ENCODE measurements at regions not wholly inside any gene's neighbourhood (a gene's known extent, or its start where the extent isn't known, plus 50 kb on each side); places are given as distances from the start of the nearest gene placed in this dataset.
"Not testable (repeated sequence)": the region's sequence is repeated elsewhere in the genome, so short reads cannot be mapped to it uniquely, and the experiment has no call there.

DNA sequence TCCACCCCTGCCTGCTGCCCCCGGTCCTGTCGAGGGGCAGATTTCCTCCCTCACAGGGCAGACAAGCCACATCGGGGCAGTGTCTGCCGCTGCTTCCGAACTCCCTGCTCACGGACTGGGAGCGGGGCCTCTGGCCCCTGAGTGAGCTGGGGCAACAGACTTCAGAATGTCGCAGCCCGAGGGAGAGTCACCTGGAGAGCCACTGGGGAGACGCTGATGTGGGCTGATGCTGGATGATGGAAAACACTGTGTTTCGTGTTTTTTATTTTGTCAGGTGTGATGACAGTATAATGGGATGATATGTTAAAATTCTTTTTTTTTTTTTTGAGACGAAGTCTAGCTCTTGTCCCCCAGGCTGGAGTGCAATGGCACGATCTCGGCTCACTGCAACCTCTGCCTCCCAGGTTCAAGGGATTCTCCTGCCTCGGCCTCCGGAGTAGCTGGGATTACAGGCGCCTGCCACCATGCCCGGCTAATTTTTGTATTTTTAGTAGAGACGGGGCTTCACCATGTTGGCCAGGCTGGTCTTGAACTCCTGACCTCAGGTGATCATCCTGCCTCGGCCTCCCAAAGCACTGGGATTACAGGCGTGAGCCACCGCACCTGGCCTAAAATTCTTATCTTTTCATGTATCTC is 52.1 kb upstream of the SEPTIN5 start:
- not testable (repeated sequence) for DNase-seq (ENCODE audit: low spot score)

DNA sequence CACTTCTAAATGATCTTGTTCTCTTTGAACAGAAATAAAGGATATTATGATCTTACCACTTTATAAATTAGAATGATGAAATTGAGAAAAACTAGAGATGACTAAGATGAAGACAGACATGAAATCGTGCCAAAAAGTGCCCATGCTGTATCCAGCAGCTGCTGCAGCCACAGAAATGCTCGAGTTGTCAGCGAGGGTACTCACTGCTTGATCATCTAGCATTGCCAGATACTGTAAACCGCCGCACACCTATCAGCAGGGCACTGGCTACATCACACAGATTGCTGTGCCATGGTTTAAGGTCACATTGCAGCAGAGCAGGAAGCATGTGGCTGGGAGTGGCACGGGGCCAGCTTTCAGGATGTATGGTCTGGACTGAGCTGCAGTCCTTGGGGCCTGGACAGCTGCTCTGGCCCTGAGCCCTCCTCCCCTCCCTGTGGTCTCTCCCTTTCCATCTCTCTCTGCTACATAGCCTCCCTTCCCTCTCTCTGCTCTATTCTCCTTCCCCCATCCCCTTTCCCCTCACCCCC is 51.0 kb upstream of the SEPTIN5 start:
- DNase-seq (ENCODE audit: low spot score): no peak

DNA sequence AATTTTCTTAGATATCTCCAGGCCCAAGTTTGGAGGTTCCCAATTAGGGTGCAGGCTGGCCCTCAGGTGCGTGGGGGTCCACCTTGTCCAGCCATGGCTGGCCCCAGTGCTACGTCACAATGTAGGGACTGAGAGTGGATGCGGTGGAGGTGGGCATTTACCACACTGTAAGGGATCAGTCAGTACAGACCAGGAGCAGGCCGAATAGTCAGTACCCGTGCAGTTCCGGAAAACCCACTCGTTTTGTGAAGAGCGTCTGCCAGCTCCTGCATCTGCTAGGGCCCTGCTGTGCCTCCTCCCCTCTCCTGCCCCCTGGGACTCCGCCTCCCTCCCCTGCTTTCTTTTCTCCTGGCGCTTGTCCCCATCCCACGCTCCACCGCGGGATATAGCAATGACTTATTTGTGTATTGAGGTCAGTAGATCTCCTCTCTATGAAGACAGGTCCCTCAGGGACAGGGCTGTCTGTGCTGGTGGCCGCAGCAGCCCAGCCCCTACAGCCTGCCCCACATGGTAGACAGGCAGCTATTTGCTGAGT is 50.4 kb upstream of the SEPTIN5 start:
- no peak for DNase-seq (ENCODE audit: low spot score)

DNA sequence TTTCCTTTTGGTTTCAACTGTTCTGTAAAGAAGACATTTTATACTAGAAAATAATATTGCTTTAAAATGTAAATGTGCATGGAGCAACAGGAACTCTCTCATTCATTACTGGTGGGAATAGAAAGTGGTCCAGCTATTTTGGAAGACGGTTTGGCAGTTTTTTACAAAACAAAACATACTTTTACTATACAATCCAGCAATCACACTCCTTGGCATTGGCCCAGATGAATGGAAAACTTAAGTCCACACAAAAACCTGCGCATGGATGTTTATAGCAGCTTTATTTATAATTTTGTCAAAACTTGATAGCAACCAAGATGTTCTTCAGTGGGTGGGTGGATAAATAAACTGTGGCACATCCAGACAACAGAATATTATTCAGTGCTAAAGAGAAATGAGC is 49.9 kb upstream of the SEPTIN5 start:
- DNase-seq (ENCODE audit: low spot score): no peak
